WTC11 (cell line): ENCODE measurements at regions not wholly inside any gene's neighbourhood (a gene's known extent, or its start where the extent isn't known, plus 50 kb on each side); places are given as distances from the start of the nearest gene placed in this dataset.
A peak's percentile ranks its signal among the peaks of the same experiment; 100 is the strongest.

Source experiments
- ATAC-seq: fragments of 200-7000 bp; cut with Tn5 transposase; 2 replicates; pipeline ENCODE4 v1.10.0; 2021; ENCODE audit warnings: mild to moderate bottlenecking, moderate library complexity
- CTCF ChIA-PET: fragments of 300-600 bp; sonication (Branson Sonifier 250); formaldehyde crosslinking; loops from one replicate; lab custom pipeline; 2021; ENCODE audit warnings: antibody characterized with exemption; lab: Charles Lee
- POLR2A ChIA-PET: fragments of 350-600 bp; sonication (Branson Sonifier 250); formaldehyde crosslinking; loops from one replicate; lab custom pipeline; 2021; ENCODE audit warnings: antibody characterized with exemption; lab: Charles Lee
- DNase-seq: peaks from one replicate; pipeline ENCODE4 v3.0.0; 2021; ENCODE audit warnings: low spot score
- H3K27ac Mint-ChIP-seq: 2 replicates; pipeline ENCODE4 v1.8.0; 2021; ENCODE audit warnings: mixed read lengths
- H3K27me3 Mint-ChIP-seq: 2 replicates; pipeline ENCODE4 v1.8.0; 2021; ENCODE audit warnings: low read depth, mild to moderate bottlenecking, moderate library complexity, mixed read lengths
- H3K36me3 Mint-ChIP-seq: 2 replicates; pipeline ENCODE4 v1.8.0; 2021; ENCODE audit warnings: mixed read lengths
- H3K4me1 Mint-ChIP-seq: 2 replicates; pipeline ENCODE4 v1.8.0; 2022; ENCODE audit warnings: mixed read lengths
- H3K4me3 Mint-ChIP-seq: 2 replicates; pipeline ENCODE4 v1.8.0; 2021; ENCODE audit warnings: mild to moderate bottlenecking, moderate library complexity, mixed read lengths
- H3K9me3 Mint-ChIP-seq: 2 replicates; pipeline ENCODE4 v1.8.0; 2021; ENCODE audit warnings: mixed read lengths
- AFF4 ChIP-seq: sonication (generic); formaldehyde crosslinking; IDR thresholded peaks from 2 replicates; pipeline ENCODE4 v1.8.1; 2023; ENCODE audit warnings: mild to moderate bottlenecking, missing genetic modification reagents, borderline replicate concordance
- CREB1 ChIP-seq: sonication (generic); formaldehyde crosslinking; IDR thresholded peaks from 2 replicates; pipeline ENCODE4 v1.8.0; 2023; ENCODE audit warnings: mild to moderate bottlenecking, missing genetic modification reagents
- E2F1 ChIP-seq: sonication (generic); formaldehyde crosslinking; IDR thresholded peaks from 2 replicates; pipeline ENCODE4 v1.8.0; 2022; ENCODE audit warnings: mild to moderate bottlenecking, missing genetic modification reagents
- FOXJ3 ChIP-seq: sonication (generic); formaldehyde crosslinking; IDR thresholded peaks from 2 replicates; pipeline ENCODE4 v1.9.0; 2021; ENCODE audit warnings: missing genetic modification reagents, mild to moderate bottlenecking, borderline replicate concordance
- FOXP4 ChIP-seq: sonication (generic); formaldehyde crosslinking; IDR thresholded peaks from 2 replicates; pipeline ENCODE4 v1.8.0; 2022; ENCODE audit warnings: mild to moderate bottlenecking, missing genetic modification reagents
- HMGA2 ChIP-seq: fragments of 250-450 bp; sonication (Bioruptor Pico); IDR thresholded peaks from 2 replicates; pipeline ENCODE4 v1.4.0; 2021; ENCODE audit warnings: mild to moderate bottlenecking, moderate library complexity
- JAZF1 ChIP-seq: fragments of 250-450 bp; sonication (Bioruptor Pico); IDR thresholded peaks from 2 replicates; pipeline ENCODE4 v1.9.0; 2021; ENCODE audit warnings: moderate library complexity, mild to moderate bottlenecking, inconsistent platforms
- JUN ChIP-seq: sonication (generic); formaldehyde crosslinking; IDR thresholded peaks from 2 replicates; pipeline ENCODE4 v1.8.0; 2023; ENCODE audit warnings: mild to moderate bottlenecking, missing genetic modification reagents
- MXD4 ChIP-seq: fragments of 250-450 bp; sonication (Bioruptor Pico); IDR thresholded peaks from 2 replicates; pipeline ENCODE4 v1.8.0; 2021; ENCODE audit warnings: mild to moderate bottlenecking, moderate library complexity, borderline replicate concordance
- NFYB ChIP-seq: sonication (generic); formaldehyde crosslinking; conservative IDR thresholded peaks from 2 replicates; pipeline ENCODE4 v1.8.0; 2022; ENCODE audit warnings: low read depth, missing genetic modification reagents
- RELA ChIP-seq: sonication (generic); formaldehyde crosslinking; IDR thresholded peaks from 2 replicates; pipeline ENCODE4 v1.8.1; 2022; ENCODE audit warnings: missing genetic modification reagents, mild to moderate bottlenecking, borderline replicate concordance
- TCF7 ChIP-seq: sonication (generic); formaldehyde crosslinking; IDR thresholded peaks from 2 replicates; pipeline ENCODE4 v1.8.0; 2022; ENCODE audit warnings: mild to moderate bottlenecking, low read depth, missing genetic modification reagents, moderate library complexity
- TEAD1 ChIP-seq: sonication (generic); formaldehyde crosslinking; IDR thresholded peaks from 2 replicates; pipeline ENCODE4 v1.8.0; 2022; ENCODE audit warnings: mild to moderate bottlenecking, missing genetic modification reagents
- ZBTB21 ChIP-seq: sonication (generic); formaldehyde crosslinking; IDR thresholded peaks from 2 replicates; pipeline ENCODE4 v1.8.1; 2023; ENCODE audit warnings: mild to moderate bottlenecking, missing genetic modification reagents, borderline replicate concordance
- ZNF532 ChIP-seq: fragments of 250-450 bp; sonication (Bioruptor Pico); IDR thresholded peaks from 2 replicates; pipeline ENCODE4 v1.9.0; 2021; ENCODE audit warnings: mild to moderate bottlenecking, borderline replicate concordance
- ZNF671 ChIP-seq: fragments of 250-450 bp; sonication (Bioruptor Pico); IDR thresholded peaks from 2 replicates; pipeline ENCODE4 v1.8.0; 2021; ENCODE audit warnings: mild to moderate bottlenecking
- TF ChIP-seq, protein P1 (sequence below): sonication (generic); formaldehyde crosslinking; IDR thresholded peaks from 2 replicates; pipeline ENCODE4 v1.8.1; 2023; ENCODE audit warnings: mild to moderate bottlenecking, moderate library complexity, missing genetic modification reagents
- TF ChIP-seq, protein P2 (sequence below): sonication (generic); formaldehyde crosslinking; IDR thresholded peaks from 2 replicates; pipeline ENCODE4 v1.8.1; 2022; ENCODE audit warnings: low read depth, missing genetic modification reagents, borderline replicate concordance
- TF ChIP-seq, protein P3 (sequence below): sonication (generic); formaldehyde crosslinking; conservative IDR thresholded peaks from 2 replicates; pipeline ENCODE4 v1.8.1; 2023; ENCODE audit warnings: mild to moderate bottlenecking, low read depth, missing genetic modification reagents, moderate library complexity

- TF ChIP-seq, protein P1, sequence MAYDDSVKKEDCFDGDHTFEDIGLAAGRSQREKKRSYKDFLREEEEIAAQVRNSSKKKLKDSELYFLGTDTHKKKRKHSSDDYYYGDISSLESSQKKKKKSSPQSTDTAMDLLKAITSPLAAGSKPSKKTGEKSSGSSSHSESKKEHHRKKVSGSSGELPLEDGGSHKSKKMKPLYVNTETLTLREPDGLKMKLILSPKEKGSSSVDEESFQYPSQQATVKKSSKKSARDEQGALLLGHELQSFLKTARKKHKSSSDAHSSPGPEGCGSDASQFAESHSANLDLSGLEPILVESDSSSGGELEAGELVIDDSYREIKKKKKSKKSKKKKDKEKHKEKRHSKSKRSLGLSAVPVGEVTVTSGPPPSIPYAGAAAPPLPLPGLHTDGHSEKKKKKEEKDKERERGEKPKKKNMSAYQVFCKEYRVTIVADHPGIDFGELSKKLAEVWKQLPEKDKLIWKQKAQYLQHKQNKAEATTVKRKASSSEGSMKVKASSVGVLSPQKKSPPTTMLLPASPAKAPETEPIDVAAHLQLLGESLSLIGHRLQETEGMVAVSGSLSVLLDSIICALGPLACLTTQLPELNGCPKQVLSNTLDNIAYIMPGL (CRISPR knock-in tag), result no peak
- TF ChIP-seq RELA (no peak), CREB1 (CRISPR knock-in tag) (no peak), HMGA2 (no peak), ZNF671 (CRISPR knock-in tag) (no peak), TEAD1 (CRISPR knock-in tag) (no peak), NFYB (CRISPR knock-in tag) (no peak), MXD4 (no peak), JAZF1 (CRISPR knock-in tag) (no peak), AFF4 (no peak), ZNF532 (CRISPR knock-in tag) (no peak)
- TF ChIP-seq, protein P2, sequence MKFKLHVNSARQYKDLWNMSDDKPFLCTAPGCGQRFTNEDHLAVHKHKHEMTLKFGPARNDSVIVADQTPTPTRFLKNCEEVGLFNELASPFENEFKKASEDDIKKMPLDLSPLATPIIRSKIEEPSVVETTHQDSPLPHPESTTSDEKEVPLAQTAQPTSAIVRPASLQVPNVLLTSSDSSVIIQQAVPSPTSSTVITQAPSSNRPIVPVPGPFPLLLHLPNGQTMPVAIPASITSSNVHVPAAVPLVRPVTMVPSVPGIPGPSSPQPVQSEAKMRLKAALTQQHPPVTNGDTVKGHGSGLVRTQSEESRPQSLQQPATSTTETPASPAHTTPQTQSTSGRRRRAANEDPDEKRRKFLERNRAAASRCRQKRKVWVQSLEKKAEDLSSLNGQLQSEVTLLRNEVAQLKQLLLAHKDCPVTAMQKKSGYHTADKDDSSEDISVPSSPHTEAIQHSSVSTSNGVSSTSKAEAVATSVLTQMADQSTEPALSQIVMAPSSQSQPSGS (CRISPR knock-in tag), result no peak
These were observed 356.2 kb downstream of the TMEM161B start (continued) for GRCh38 chr5:87912419-87912818.

DNA sequence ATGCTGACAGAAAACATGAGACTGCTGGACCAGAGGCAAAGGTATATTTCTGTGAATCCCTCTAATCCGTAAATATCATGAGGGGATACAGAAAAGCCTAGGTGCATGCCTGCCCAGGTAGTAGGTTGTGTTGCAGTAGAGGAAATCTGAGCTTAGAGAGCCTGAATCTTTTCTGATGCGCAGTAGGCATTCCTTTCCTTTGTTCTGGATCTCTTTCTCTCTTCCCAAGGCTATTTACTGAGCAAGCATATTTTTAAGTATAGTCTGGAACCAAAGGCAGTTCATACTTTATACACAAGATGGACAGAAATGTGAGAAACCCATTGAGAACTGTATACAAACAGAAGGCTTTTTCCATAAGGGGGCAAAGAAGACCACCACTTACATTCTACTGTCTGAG, 359.3 kb downstream of the TMEM161B start:
- H3K27me3 Mint-ChIP-seq, result no peaks in the 10 kb centered on the region
- POLR2A ChIA-PET, result no interaction called here
- no peak overlapping the region for H3K4me3 Mint-ChIP-seq
- H3K4me1 Mint-ChIP-seq, result peaks cover 16% of the 10 kb centered on the region
- DNase-seq (no peak), ATAC-seq (peak; percentile 100)
- no peaks in the 10 kb centered on the region; the same call in 1 of the 2 replicates for H3K36me3 Mint-ChIP-seq
- CTCF ChIA-PET, result interaction anchor here (1.4 kb wide), 1 partner anchor 10 kb away, joined by 5 read pairs; no protein-coding TSS in a partner anchor
- no peak overlapping the region for H3K27ac Mint-ChIP-seq
- H3K9me3 Mint-ChIP-seq, result peaks cover 16% of the 10 kb centered on the region
- TF ChIP-seq TCF7 (CRISPR knock-in tag), result no peak
- TF ChIP-seq FOXJ3 (CRISPR knock-in tag), result no peak
- no peak for TF ChIP-seq FOXP4 (CRISPR knock-in tag)
- TF ChIP-seq ZBTB21 (CRISPR knock-in tag), result no peak
- no peak for TF ChIP-seq JUN (CRISPR knock-in tag)
- TF ChIP-seq, protein P3, sequence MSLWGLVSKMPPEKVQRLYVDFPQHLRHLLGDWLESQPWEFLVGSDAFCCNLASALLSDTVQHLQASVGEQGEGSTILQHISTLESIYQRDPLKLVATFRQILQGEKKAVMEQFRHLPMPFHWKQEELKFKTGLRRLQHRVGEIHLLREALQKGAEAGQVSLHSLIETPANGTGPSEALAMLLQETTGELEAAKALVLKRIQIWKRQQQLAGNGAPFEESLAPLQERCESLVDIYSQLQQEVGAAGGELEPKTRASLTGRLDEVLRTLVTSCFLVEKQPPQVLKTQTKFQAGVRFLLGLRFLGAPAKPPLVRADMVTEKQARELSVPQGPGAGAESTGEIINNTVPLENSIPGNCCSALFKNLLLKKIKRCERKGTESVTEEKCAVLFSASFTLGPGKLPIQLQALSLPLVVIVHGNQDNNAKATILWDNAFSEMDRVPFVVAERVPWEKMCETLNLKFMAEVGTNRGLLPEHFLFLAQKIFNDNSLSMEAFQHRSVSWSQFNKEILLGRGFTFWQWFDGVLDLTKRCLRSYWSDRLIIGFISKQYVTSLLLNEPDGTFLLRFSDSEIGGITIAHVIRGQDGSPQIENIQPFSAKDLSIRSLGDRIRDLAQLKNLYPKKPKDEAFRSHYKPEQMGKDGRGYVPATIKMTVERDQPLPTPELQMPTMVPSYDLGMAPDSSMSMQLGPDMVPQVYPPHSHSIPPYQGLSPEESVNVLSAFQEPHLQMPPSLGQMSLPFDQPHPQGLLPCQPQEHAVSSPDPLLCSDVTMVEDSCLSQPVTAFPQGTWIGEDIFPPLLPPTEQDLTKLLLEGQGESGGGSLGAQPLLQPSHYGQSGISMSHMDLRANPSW, result no peak
- TF ChIP-seq NFYB (CRISPR knock-in tag), result no peak
- no peak for TF ChIP-seq E2F1 (CRISPR knock-in tag)
